ENCODE measurements at regions not wholly inside any gene's neighbourhood (a gene's known extent, or its start where the extent isn't known, plus 50 kb on each side); places are given as distances from the start of the nearest gene placed in this dataset.

DNA sequence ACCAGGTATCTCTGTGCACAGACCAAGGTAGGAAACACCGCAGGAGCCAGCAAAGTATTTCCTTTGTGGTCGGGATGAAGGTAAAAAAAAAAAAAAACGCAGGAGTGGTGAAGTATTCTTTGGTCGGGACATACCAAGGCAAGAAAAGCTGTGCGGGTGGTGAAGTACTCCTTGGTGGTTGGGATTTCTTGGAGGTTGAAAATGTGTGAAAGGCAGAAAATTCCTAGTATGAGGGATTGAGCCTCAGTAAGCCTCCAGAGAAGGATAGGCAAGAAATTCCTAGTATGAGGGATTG, 802.6 kb downstream of the PLA2G4A start:
- Histone ChIP-seq H3K27ac (ENCODE audit: low read length) (no peak overlapping the region), H3K4me1 (ENCODE audit: insufficient read depth, low read length) (no peaks in the 10 kb centered on the region), H3K79me2 (ENCODE audit: insufficient read depth, low read length) (no peaks in the 10 kb centered on the region), H3K27me3 (ENCODE audit: insufficient read depth, low read length, poor library complexity) (no peaks in the 10 kb centered on the region), H3K4me3 (ENCODE audit: low read depth in 1 of 2, low read length in 2 of 2) (no peak overlapping the region), H3K4me2 (ENCODE audit: insufficient read depth, low read length) (no peak overlapping the region), H4K20me1 (ENCODE audit: insufficient read depth, low read length) (no peaks in the 10 kb centered on the region), H3K36me3 (ENCODE audit: insufficient read depth, low read length) (no peaks in the 10 kb centered on the region), H3K9me3 (ENCODE audit: insufficient read depth, low read length, severe bottlenecking) (peaks cover 7% of the 10 kb centered on the region), H3K9ac (ENCODE audit: low read depth, low read length) (no peak overlapping the region), H2AFZ (ENCODE audit: low read depth, low read length) (no peak overlapping the region)
- no peak for DNase-seq
- TF ChIP-seq EZH2 (IDR thresholded peaks at IDR 0.05; ENCODE audit: borderline replicate concordance, low read depth, low read length, severe bottlenecking) = no peak
- TF ChIP-seq, protein P1, sequence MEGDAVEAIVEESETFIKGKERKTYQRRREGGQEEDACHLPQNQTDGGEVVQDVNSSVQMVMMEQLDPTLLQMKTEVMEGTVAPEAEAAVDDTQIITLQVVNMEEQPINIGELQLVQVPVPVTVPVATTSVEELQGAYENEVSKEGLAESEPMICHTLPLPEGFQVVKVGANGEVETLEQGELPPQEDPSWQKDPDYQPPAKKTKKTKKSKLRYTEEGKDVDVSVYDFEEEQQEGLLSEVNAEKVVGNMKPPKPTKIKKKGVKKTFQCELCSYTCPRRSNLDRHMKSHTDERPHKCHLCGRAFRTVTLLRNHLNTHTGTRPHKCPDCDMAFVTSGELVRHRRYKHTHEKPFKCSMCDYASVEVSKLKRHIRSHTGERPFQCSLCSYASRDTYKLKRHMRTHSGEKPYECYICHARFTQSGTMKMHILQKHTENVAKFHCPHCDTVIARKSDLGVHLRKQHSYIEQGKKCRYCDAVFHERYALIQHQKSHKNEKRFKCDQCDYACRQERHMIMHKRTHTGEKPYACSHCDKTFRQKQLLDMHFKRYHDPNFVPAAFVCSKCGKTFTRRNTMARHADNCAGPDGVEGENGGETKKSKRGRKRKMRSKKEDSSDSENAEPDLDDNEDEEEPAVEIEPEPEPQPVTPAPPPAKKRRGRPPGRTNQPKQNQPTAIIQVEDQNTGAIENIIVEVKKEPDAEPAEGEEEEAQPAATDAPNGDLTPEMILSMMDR (IDR thresholded peaks at IDR 0.05; ENCODE audit: borderline replicate concordance, extremely low read depth, low read length, poor library complexity, severe bottlenecking) = no peak
- no peak for ATAC-seq (ENCODE audit: insufficient read depth, low read depth)

DNA sequence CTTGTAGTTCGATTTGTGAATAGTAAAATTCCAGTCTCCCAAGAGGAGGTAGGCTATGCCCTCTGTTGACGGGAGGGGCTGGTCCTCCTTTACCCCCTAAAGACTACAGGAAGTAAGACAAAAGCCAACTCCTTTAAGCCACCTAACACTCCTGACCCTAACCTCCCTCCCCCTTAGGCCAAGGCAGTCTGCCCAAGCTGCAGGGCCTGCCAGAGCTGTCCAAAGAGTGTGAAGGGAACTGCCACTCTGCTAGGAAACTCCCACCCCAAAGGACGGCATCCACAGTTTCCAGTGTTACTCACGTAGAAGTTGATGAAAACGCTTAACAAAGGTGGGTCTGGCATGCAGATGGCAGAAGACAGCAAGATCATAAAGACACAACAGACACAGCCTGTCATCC, 803.2 kb downstream of the PLA2G4A start:
- H3K4me2 ChIP-seq (ENCODE audit: insufficient read depth, low read length) = no peak overlapping the region
- no peaks in the 10 kb centered on the region for H3K79me2 ChIP-seq (ENCODE audit: insufficient read depth, low read length)
- H2AFZ ChIP-seq (ENCODE audit: low read depth, low read length) = no peak overlapping the region
- DNase-seq (no peak), ATAC-seq (ENCODE audit: insufficient read depth, low read depth) (no peak)
- H3K4me3 ChIP-seq (ENCODE audit: low read depth in 1 of 2, low read length in 2 of 2) = no peak overlapping the region
- no peak for TF ChIP-seq EZH2 (IDR thresholded peaks at IDR 0.05; ENCODE audit: borderline replicate concordance, low read depth, low read length, severe bottlenecking)
- TF ChIP-seq, protein P1 (IDR thresholded peaks at IDR 0.05; ENCODE audit: borderline replicate concordance, extremely low read depth, low read length, poor library complexity, severe bottlenecking) = no peak
- no peak overlapping the region for H3K9ac ChIP-seq (ENCODE audit: low read depth, low read length)
- H4K20me1 ChIP-seq (ENCODE audit: insufficient read depth, low read length) = no peaks in the 10 kb centered on the region
- no peaks in the 10 kb centered on the region for H3K4me1 ChIP-seq (ENCODE audit: insufficient read depth, low read length)
- H3K27ac ChIP-seq (ENCODE audit: low read length) = no peak overlapping the region
- H3K36me3 ChIP-seq (ENCODE audit: insufficient read depth, low read length) = no peaks in the 10 kb centered on the region
- H3K9me3 ChIP-seq (ENCODE audit: insufficient read depth, low read length, severe bottlenecking) = peaks cover 7% of the 10 kb centered on the region
- no peaks in the 10 kb centered on the region for H3K27me3 ChIP-seq (ENCODE audit: insufficient read depth, low read length, poor library complexity)

DNA sequence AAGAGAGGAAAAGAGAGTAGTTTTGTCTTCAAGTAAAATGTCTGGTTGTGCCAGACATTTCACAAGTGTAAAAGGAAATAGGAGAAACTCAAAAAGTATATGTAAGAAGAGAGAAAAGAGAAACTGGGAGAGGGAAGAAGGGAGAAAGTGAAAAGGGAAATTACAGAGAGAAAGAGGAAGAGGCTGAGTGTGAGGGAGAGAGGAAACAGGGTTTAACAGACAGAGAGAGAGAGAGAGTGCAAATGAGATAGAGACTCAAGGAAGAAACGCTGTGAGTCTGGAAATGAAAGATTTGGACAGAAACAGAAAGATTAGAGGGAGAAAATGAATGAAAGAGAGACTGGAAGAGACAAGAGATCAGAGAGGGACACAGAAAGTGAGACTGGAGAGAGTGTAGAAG, 806.2 kb downstream of the PLA2G4A start:
- no peak overlapping the region for H3K9ac ChIP-seq (ENCODE audit: low read depth, low read length)
- no peaks in the 10 kb centered on the region for H3K4me1 ChIP-seq (ENCODE audit: insufficient read depth, low read length)
- no peak overlapping the region for H2AFZ ChIP-seq (ENCODE audit: low read depth, low read length)
- ATAC-seq (ENCODE audit: insufficient read depth, low read depth) (no peak), DNase-seq (no peak)
- no peak for TF ChIP-seq EZH2 (IDR thresholded peaks at IDR 0.05; ENCODE audit: borderline replicate concordance, low read depth, low read length, severe bottlenecking)
- TF ChIP-seq, protein P1 (IDR thresholded peaks at IDR 0.05; ENCODE audit: borderline replicate concordance, extremely low read depth, low read length, poor library complexity, severe bottlenecking) = no peak
- H3K27me3 ChIP-seq (ENCODE audit: insufficient read depth, low read length, poor library complexity) = no peaks in the 10 kb centered on the region
- H3K79me2 ChIP-seq (ENCODE audit: insufficient read depth, low read length) = no peaks in the 10 kb centered on the region
- no peaks in the 10 kb centered on the region for H3K36me3 ChIP-seq (ENCODE audit: insufficient read depth, low read length)
- H3K4me2 ChIP-seq (ENCODE audit: insufficient read depth, low read length) = no peak overlapping the region
- H3K27ac ChIP-seq (ENCODE audit: low read length) = no peak overlapping the region
- H3K9me3 ChIP-seq (ENCODE audit: insufficient read depth, low read length, severe bottlenecking) = peaks cover 7% of the 10 kb centered on the region
- no peak overlapping the region for H3K4me3 ChIP-seq (ENCODE audit: low read depth in 1 of 2, low read length in 2 of 2)
- H4K20me1 ChIP-seq (ENCODE audit: insufficient read depth, low read length) = no peaks in the 10 kb centered on the region
